GM12891 (cell line): ENCODE measurements at regions not wholly inside any gene's neighbourhood (a gene's known extent, or its start where the extent isn't known, plus 50 kb on each side); places are given as distances from the start of the nearest gene placed in this dataset.
A peak's percentile ranks its signal among the peaks of the same experiment; 100 is the strongest.
"Not testable (repeated sequence)": the region's sequence is repeated elsewhere in the genome, so short reads cannot be mapped to it uniquely, and the experiment has no call there.

ENCODE experiments used
- DNase-seq: peaks from one replicate; pipeline ENCODE4 v3.0.0; 2011; ENCODE audit warnings: low spot score; ENCODE audit not compliant: insufficient read length
- FAIRE-seq: peaks from 2 replicates; lab custom pipeline; 2011; peaks lifted over from hg19 to GRCh38; lab: Jason Lieb, UNC
- PAX5 ChIP-seq: IDR thresholded peaks from 2 replicates; pipeline ENCODE4 v1.6.1; 2011; ENCODE audit warnings: low read length, moderate library complexity, mild to moderate bottlenecking; ENCODE audit not compliant: insufficient read depth, severe bottlenecking
- POLR2A ChIP-seq: IDR thresholded peaks from 2 replicates; pipeline ENCODE4 v1.6.1; 2011; ENCODE audit warnings: low read depth, low read length, control low read depth
- POLR2AphosphoS5 ChIP-seq: IDR thresholded peaks from 2 replicates; pipeline ENCODE4 v1.6.1; 2011; ENCODE audit warnings: low read depth, low read length, control low read depth
- POU2F2 ChIP-seq: IDR thresholded peaks from 2 replicates; pipeline ENCODE4 v1.6.1; 2011; ENCODE audit warnings: low read depth, mild to moderate bottlenecking, control low read depth, low read length, moderate library complexity
- SPI1 ChIP-seq: IDR thresholded peaks from 2 replicates; pipeline ENCODE4 v1.6.1; 2011; ENCODE audit warnings: low read depth, low read length, control low read depth
- TAF1 ChIP-seq: IDR thresholded peaks from 2 replicates; pipeline ENCODE4 v1.6.1; 2011; ENCODE audit warnings: low read depth, low read length, control low read depth

GRCh38 chr21:29434081-29434480 lies 135.4 kb downstream of the BACH1 start:
- TF ChIP-seq TAF1, result peak; percentile 52; the same call in 1 of the 2 replicates
- no peak for TF ChIP-seq PAX5
- FAIRE-seq, result no peak
- DNase-seq, result no peak

GRCh38 chr21:29434982-29435381 lies 136.3 kb downstream of the BACH1 start:
- not testable (repeated sequence) for DNase-seq
- peak; percentile 13 for FAIRE-seq

DNA sequence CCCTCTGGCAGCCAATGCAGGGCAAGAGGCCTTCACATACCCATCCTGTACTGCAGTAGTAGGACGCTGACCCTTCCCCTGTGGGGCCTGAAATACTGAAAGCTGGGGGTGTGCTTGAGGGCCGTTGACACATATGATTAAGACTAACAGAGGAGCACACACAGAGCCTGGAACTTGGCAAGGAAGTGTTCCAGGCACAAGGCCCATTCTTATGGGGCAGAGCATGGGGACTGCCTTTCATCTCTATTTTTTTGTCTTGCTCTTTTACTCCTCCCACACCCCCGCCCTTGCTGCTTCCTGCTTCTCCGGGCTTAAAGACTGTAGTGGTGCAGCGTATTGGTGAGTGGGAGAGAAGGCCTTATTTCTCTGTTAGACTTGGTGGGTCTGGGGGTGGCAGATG lies 137.4 kb downstream of the BACH1 start:
- FAIRE-seq (no peak), DNase-seq (no peak)
- TF ChIP-seq TAF1 (no peak), SPI1 (no peak), POU2F2 (no peak), POLR2A (no peak), POLR2AphosphoS5 (no peak), PAX5 (no peak)

DNA sequence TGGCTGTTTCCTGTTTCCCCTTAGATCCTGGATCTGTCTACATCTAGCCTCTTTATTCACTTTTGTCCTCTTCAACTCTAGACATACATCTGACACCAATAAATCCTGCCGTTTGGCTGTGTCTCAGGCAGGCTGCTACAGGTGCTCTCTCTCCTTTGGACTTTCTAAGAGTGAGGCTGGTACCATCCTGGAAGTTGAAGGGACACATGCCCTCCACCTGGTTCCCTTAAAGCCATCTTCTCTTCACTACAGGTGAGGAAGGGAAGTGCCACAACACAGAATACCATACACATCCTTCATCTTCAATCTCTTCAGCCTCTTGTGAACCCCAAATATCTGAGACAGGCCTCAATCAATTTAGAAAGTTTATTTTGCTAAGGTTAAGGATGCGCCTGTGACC lies 137.9 kb downstream of the BACH1 start:
- DNase-seq (no peak), FAIRE-seq (no peak)
- no peak for TF ChIP-seq TAF1
- TF ChIP-seq PAX5, result no peak
- TF ChIP-seq POLR2AphosphoS5, result no peak
- no peak for TF ChIP-seq SPI1
- no peak for TF ChIP-seq POU2F2
- TF ChIP-seq POLR2A, result no peak

DNA sequence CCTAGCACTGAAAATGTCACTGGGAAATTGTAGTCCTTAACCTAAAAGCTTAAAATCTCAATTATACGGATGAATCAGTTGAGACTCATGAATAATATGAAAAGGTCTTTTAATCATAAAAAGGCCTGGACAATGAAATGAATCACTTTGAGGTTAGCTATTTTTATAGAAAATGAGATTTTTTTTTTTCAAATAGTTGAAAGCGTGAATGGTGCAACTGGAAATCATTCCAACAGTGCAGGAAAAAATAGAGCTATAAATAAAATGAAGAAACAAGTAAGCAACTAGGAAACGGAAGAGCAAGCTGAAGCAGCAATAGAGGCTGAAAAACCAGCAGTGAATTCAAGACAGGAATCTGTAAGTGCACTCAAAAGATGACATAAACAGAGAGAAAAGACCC lies 142.9 kb downstream of the BACH1 start:
- TF ChIP-seq PAX5 (no peak), POU2F2 (no peak), POLR2AphosphoS5 (no peak), POLR2A (no peak)
- DNase-seq, result no peak
- FAIRE-seq, result no peak

DNA sequence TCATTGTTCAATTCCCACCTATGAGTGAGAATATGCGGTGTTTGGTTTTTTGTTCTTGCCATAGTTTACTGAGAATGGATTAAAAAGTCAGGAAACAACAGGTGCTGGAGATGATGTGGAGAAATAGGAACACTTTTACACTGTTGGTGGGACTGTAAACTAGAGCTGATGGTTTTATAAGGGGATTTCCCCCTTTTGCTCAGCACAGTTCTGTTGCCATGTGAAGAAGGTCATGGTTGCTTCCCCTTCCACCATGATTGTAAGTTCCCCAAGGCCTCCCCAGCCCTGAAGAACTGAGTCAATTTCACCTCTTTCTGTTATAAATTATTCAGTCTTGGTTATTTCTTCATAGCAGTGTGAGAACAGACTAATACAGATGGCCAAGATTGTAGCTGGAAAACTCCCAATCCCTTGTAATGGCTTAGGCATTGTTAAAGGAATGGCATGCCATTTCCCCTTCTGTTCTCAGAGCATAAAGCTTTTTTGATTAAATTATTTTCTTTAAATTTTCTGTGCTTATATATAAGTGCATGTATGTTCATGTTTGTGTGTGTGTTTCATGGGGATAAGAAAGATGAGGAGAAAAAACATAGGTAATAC lies 144.8 kb downstream of the BACH1 start:
- TF ChIP-seq POLR2A, result no peak
- no peak for FAIRE-seq
- DNase-seq, result no peak

DNA sequence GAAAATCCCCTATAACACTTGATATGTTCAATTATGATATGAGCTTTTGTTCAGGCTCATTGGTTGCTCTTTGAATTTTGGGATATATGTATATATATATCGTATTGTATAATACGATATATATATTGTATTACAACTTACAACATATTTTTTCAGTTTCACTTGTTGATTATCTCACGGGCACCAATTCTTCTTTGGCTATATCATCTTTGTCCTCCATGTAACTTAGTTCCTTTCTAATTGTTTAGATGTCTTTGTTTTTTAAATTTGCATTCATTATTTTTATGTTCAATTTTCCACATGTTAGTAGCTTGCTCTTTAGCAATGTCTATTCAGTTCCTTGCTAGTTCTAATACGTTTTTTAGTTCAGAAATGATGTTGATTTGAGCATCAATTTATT lies 150.0 kb downstream of the BACH1 start:
- FAIRE-seq, result no peak
- TF ChIP-seq POLR2AphosphoS5 (no peak), SPI1 (no peak), TAF1 (no peak), POU2F2 (no peak), POLR2A (no peak), PAX5 (no peak)
- no peak for DNase-seq

DNA sequence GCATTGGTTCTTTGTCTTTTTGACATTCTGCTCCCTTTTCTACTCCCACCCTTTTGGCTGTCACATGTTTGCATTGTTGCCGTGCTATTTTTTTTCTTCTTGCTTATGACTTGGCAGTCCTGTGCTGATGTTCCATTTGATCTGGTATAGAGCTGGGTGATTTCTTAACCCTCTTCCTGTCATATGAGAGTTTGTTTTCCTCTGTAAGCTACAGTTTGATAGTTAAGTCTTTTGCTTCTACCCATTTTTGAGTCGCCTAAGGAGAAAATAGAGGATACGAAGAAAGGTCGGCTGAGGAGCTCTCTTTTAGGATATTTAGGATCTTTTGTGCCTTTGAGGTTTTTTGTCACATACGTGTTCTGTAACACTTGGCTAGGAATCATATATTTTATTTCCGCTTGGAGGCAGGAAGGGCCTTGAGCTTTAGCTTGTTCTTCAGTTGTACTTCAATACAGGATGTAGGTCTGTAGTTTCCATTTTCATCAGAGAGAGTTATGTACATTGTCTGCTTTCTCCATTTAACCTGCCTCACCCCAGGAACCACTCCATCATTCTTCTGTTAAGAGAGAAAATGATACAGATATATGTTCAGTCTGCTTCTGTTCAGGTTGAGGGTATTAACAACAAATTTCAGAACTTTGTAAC lies 150.7 kb downstream of the BACH1 start:
- FAIRE-seq (no peak), DNase-seq (no peak)
- TF ChIP-seq PAX5 (no peak), SPI1 (no peak), POLR2AphosphoS5 (no peak), POLR2A (no peak), TAF1 (no peak), POU2F2 (no peak)

GRCh38 chr21:29450058-29450457 lies 151.3 kb downstream of the BACH1 start:
- no peak for DNase-seq
- FAIRE-seq, result no peak
- TF ChIP-seq PAX5 (no peak), TAF1 (no peak)

DNA sequence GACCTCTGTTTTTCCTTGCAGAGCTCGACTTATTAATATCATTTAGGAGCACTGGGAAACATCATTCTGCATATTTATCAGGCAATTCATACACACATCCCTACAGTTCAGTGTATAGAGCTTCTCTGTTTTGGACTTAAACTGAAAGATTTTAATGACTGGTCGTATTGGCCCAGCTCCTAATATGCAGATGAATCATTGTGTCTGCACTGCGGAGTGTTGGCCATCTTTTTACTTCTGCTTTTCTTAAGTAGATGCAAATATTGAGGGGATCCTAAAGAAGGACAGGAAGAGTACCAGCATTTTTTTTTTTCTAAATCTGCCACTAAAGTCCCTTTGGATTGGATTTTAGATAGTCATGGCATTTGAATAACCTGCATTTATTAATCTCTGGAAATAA lies 154.8 kb downstream of the BACH1 start:
- DNase-seq, result no peak
- TF ChIP-seq SPI1 (no peak), POU2F2 (no peak), PAX5 (no peak), POLR2AphosphoS5 (no peak), TAF1 (no peak), POLR2A (no peak)
- no peak for FAIRE-seq

DNA sequence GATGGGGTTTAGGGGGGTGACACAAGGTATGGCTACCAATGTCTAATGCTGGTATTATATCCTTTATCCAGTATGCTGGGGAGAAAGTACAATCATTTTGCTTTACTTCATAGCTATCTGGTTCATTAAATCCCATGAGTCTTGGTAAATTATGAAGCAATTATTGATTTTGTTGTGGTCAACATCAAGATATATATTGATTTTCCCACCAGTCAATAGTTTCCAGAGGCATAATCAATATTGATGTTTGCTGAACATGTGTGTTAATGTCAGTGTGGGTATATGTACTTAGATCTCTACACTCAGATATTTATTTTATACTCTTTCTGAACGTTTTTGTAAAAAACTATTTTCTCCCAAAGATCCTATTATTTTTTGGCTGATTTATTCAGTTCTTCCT lies 155.5 kb downstream of the BACH1 start:
- FAIRE-seq (no peak), DNase-seq (no peak)
- no peak for TF ChIP-seq SPI1
- TF ChIP-seq POLR2AphosphoS5, result no peak
- no peak for TF ChIP-seq PAX5
- TF ChIP-seq POLR2A, result no peak
- TF ChIP-seq POU2F2, result no peak
- TF ChIP-seq TAF1, result no peak
